ENCODE measurements at regions not wholly inside any gene's neighbourhood (a gene's known extent, or its start where the extent isn't known, plus 50 kb on each side); places are given as distances from the start of the nearest gene placed in this dataset.
A peak's percentile ranks its signal among the peaks of the same experiment; 100 is the strongest.

- no peak for DNase-seq
These were observed 187.4 kb upstream of the RREB1 start for GRCh38 chr6:6920114-6920986.

- DNase-seq = no peak
These were observed 186.8 kb upstream of the RREB1 start for GRCh38 chr6:6920987-6921313.

GRCh38 chr6:6922166-6922565 is 185.6 kb upstream of the RREB1 start:
- DNase-seq = no peak

DNA sequence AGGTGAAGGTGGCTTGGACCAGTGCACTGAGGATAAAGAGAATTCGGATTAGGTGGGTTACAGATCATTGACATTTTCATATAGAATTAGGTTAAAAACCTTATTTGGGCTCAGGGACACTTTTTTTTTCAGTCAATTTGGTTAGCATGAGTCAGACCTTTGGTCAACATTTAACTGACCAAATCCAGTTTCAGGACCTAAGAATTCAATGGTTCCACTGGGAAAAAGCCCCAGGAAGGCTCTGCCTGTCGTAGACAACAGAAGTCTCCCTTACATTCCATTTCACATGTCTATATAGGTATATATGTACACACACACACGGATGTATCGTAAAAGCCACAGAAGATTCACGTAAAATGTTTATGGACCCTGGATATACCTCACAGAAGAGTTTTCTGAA is 184.2 kb upstream of the RREB1 start:
- no peak for DNase-seq

DNA sequence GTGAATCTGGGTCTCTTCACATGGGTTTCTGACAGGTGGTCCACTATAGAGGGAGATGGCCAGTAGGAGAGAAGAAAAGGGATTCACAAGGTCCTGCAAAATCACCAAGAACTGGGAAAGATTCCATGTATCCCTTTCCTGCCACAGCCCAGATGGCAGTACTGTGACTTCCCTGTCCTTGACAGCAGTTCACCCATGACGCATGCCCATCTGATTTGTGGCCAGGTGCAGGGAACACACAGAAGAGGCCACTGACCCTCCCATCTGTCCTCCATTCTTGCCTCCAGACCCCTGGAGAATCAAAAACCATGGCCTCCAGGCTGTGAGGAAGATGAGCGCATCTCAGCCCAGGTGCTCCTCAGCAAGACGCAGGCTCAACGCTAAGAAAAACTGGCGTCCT is 183.1 kb upstream of the RREB1 start:
- DNase-seq = no peak

DNA sequence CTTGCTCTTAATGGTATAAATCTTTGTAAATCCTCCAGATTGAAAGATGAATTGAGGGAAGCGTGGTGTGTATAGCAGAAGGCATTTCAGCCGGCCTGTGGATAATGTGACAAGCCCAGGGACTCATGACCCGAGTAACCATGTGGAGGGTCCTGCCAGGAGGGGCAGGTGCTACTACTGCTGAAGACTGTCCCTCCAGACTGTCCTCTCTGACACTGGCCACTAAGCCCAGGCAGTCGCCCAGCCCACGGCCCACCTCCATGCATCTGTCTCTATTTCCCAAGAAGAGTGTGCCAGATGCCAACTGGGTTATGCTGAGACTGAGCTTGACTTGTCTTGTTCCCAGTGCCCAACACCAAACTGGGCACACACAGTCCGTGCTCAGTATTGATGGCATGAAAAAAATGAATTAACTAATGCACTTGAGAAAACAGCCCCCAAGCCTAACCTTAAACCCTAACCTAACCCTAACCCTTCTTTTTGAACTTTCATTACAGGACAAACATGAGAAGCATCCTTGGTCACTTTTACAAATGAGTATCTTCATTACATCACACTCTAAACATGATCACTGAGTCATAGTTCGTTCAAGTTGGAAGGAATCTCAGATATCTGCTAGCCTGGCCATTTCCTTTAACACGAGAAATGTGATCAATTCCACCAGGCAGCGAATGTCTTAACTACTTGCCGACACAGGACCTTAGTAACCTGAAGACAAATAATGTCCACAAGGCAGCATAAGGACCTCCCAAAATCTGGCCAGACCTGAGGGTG is 182.2 kb upstream of the RREB1 start:
- DNase-seq = no peak

- no peak for DNase-seq
These were observed 180.9 kb upstream of the RREB1 start for GRCh38 chr6:6926856-6927255.

DNA sequence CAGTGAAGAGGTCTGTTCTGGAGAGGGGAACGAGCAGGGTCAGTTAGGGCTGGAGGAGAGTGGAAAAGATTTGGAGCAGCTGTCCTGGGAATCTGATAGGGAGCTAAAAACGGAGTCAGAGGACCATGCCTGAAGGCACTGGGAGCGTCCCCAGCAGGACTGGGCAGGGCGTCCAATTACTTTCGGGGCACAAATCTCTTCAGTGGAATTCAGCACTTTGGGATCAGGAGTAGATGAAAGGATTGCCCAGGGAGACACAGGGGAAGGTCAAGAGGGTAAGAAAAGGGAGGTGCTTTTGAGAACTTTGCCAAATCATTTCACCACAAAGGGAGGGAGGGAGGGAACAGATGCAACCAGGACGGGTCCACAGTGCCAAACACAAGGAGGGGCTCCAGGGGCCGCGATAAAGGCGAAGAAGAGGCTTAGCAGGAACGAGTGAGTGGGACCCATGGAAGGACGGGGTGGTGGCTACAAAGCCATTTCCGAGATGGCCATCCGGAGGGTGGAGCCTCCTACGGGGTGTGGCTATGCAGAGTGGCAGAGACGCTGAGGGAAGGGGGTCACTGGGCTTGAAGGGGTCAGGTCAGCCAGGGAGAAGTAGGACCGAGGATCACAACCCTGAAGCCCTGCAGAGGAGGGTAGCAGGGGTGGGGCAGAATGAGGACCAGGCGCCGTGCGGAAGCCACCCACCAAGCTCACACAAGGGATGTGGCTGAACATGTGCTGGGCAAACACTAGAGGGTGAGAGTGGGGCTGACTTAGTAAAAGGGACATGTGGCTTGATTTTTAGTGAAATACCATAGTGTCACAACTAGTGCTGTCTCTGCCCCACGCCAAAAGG is 180.0 kb upstream of the RREB1 start:
- peak; percentile 31 for DNase-seq

DNA sequence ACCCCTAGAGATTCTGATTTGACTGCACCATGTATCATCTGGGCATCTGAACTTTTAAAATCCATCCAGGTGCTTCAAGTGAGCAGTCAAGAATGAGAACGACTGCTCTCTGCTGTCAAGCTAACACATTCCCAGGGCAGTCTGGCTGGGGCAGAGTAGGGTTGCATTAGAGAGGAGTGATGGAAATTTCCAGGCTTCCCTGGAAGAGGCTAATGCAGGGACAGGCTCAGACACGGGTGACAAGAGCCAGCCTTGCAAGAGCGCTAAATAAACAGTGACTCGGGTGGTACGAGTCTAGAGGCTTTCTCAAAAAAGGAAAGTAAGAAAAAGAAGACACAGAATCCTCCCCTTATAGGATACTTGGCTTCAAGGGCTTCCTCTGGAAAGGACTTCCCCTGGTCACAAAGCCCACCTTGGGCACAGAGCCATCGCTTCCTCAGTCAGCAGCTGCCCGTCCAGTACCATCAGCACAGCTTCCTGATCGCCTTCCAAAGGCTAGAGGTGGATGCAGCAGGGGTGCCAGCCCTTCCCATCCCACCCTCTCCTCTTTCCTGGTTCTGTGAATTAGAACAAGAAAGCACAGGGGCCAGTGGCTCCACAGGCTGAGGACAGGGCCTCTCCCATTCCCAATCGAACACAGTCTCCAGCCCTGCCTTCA is 177.4 kb upstream of the RREB1 start:
- DNase-seq = no peak

- no peak for DNase-seq
These were observed 176.4 kb upstream of the RREB1 start for GRCh38 chr6:6931071-6932025.

GRCh38 chr6:6932341-6932740 is 175.4 kb upstream of the RREB1 start:
- DNase-seq = no peak

GRCh38 chr6:6932968-6933367 is 174.8 kb upstream of the RREB1 start:
- DNase-seq = no peak

DNA sequence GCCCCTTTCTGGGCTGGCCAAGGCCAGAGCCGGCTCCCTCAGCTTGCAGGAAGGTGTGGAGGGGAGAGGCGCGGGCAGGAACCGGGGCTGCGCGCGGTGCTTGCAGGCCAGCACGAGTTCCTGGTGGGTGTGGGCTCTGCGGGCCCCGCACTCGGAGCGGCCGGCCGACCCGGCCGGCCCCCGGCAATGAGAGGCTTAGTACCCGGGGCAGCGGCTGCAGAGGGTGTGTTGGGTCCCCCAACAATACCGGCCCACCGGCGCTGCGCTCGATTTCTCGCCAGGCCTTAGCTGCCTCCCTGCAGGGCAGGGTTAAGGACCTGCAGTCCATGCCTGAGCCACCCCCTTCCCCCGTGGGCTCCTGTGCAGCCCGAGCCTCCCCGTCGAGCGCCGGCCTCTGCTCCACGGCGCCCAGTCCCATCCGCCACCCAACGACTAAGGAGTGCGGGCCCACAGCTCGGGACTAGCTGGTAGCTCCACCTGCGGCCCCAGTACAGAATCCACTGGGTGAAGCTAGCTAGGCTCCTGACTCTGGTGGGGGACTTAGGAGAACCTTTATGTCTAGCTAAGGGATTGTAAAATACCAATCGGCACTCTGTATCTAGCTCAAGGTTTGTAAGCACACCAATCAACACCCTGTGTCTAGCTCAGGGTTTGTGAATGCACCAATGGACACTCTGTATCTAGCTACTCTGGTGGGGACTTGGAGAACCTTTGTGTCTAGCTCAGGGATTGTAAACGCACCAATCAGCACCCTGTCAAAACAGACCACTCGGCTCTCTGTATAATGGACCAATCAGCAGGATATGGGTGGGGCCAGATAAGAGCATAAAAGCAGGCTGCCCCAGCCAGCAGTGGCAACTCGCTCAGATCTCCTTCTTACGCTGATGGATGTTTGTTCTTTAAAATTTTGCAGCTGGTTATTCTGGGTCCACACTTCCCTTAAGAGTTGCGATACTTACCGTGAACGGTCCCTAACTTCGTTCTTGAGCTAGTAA is 167.4 kb upstream of the RREB1 start:
- DNase-seq = no peak

- no peak for DNase-seq
These were observed 166.6 kb upstream of the RREB1 start for GRCh38 chr6:6941201-6941600.

GRCh38 chr6:6942091-6942490 is 165.7 kb upstream of the RREB1 start:
- no peak for DNase-seq

GRCh38 chr6:6942831-6943230 is 164.9 kb upstream of the RREB1 start:
- peak; percentile 64 for DNase-seq

DNA sequence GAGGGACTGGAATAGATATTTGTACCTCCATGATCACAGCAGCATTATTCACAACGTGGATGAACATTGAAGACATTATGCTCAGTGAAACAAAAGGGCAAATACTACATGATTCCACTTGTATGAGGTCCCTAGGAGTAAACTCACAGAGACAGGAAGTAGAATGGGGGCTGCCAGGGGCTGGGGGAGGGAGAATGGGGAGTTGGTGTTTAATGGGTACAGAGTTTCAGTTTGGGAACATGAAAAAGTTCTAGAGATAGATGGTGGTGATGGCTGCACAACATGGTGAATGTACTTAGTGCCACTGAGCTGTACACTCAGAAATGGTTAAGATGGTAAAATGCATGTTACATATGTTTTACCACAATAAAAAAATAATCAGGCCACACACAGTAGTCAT is 164.3 kb upstream of the RREB1 start:
- no peak for DNase-seq

GRCh38 chr6:6946206-6947155 is 161.3 kb upstream of the RREB1 start:
- DNase-seq = no peak
